Right lobe of liver (tissue), 6 donors: ENCODE measurements at regions not wholly inside any gene's neighbourhood (a gene's known extent, or its start where the extent isn't known, plus 50 kb on each side); places are given as distances from the start of the nearest gene placed in this dataset.

Experiments
- ATAC-seq, 4 donors: fragments of 200-7000 bp; cut with Tn5 transposase; one replicate each; pipeline ENCODE4 v1.9.1; 2020; ENCODE audit warnings: mild to moderate bottlenecking in 4 of 4, moderate library complexity in 4 of 4
- DNase-seq, 3 donors: peaks; one replicate each; pipeline ENCODE4 v3.0.0-alpha.2; 2020
- H3K27ac ChIP-seq, 3 donors: fragments of 200-600 bp; one replicate each; pipeline ENCODE4 v1.8.0; 2022
- H3K27me3 ChIP-seq, 2 donors: fragments of 200-600 bp; one replicate each; pipeline ENCODE4 v1.8.0; 2022
- H3K36me3 ChIP-seq, 4 donors: fragments of 200-600 bp; sonication (generic) in 1 of 4; one replicate each; pipeline versions ENCODE4 v1.5.1 to v1.8.0; 2017 to 2022; ENCODE audit warnings: control low read depth in 1 of 4
- H3K4me1 ChIP-seq, 4 donors: fragments of 200-600 bp; sonication (generic) in 1 of 4; one replicate each; pipeline versions ENCODE4 v1.5.1 to v1.8.0; 2017 to 2022; ENCODE audit warnings: control low read depth in 1 of 4
- H3K4me3 ChIP-seq, 3 donors: fragments of 200-600 bp; one replicate each; pipeline ENCODE4 v1.8.0; 2022
- H3K9me3 ChIP-seq, 4 donors: fragments of 200-600 bp; sonication (generic) in 1 of 4; one replicate each; pipeline versions ENCODE4 v1.5.1 to v1.8.0; 2017 to 2022; ENCODE audit warnings: control low read depth in 1 of 4
- POLR2A ChIP-seq: fragments of 450-650 bp; IDR thresholded peaks from one replicate; pipeline ENCODE4 v1.6.1; 2017; ENCODE audit warnings: antibody characterized with exemption, mild to moderate bottlenecking
- WGBS: methylation state at CpG from one replicate; pipeline ENCODE4 v1.1.6; 2018; ENCODE audit warnings: low coverage, low lambda C conversion rate; ENCODE audit not compliant: insufficient coverage; ENCODE audit errors: missing lambda C conversion rate; 5-methylcytosine and 5-hydroxymethylcytosine counted together
- intact Hi-C, 2 donors: fragments of 100-400 bp; cut with DNase I; formaldehyde crosslinking; loops; one replicate each; pipeline versions ENCODE4 v1.11.2 to v1.14.1; 2022
- TF ChIP-seq, protein P1 (sequence below), 4 donors: fragments of 200-600 bp in 3 of 4; fragments of 450-650 bp in 1 of 4; IDR thresholded peaks; one replicate each; pipeline versions ENCODE4 v1.5.1 to v1.8.0; 2016 to 2022; ENCODE audit warnings: antibody characterized with exemption in 4 of 4, mild to moderate bottlenecking in 2 of 4
- donor health status: DM: no; HTN: yes; CAD: no.
- donor health status: DM: no; HTN: no; CAD: no.
- donor health status: DM: no; HTN: no; CAD: no.
- donor health status: DM: no; HTN: yes; CAD: no.
- donor health status: DM: no; HTN: yes; CAD: no.

DNA sequence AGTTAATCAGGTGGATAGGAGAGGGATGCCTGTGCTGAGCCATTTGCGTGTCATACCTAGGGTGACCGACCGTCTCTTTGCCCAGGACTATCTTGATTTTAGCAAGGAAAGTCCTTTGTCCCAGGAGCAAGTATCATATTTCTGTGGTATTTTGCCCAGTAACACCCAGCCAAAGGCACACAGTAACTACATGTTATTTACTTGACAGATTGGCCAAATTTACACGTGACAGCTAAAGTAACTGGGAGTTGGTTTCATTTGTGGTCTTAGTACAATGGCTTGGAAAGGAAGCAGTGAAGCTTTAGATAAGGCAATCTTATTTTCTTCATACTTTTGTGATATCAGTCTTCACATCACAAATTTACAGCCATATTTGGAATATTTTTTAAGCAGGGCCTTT lies 142.1 kb downstream of the JCAD start:
- ATAC-seq (peak in 1 of 4 donors; percentile 12), DNase-seq (no peak)
- Histone ChIP-seq H3K9me3 (no peaks in the 10 kb centered on the region), H3K4me1 (no peaks in the 10 kb centered on the region), H3K4me3 (no peak overlapping the region), H3K36me3 (no peaks in the 10 kb centered on the region), H3K27ac (no peak overlapping the region), H3K27me3 (no peaks in the 10 kb centered on the region)
- 20% methylated on average over 4 of the region's 4 CpGs for WGBS
- intact Hi-C loops, result no loop called here
- TF ChIP-seq, protein P1, sequence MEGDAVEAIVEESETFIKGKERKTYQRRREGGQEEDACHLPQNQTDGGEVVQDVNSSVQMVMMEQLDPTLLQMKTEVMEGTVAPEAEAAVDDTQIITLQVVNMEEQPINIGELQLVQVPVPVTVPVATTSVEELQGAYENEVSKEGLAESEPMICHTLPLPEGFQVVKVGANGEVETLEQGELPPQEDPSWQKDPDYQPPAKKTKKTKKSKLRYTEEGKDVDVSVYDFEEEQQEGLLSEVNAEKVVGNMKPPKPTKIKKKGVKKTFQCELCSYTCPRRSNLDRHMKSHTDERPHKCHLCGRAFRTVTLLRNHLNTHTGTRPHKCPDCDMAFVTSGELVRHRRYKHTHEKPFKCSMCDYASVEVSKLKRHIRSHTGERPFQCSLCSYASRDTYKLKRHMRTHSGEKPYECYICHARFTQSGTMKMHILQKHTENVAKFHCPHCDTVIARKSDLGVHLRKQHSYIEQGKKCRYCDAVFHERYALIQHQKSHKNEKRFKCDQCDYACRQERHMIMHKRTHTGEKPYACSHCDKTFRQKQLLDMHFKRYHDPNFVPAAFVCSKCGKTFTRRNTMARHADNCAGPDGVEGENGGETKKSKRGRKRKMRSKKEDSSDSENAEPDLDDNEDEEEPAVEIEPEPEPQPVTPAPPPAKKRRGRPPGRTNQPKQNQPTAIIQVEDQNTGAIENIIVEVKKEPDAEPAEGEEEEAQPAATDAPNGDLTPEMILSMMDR (IDR thresholded peaks at IDR 0.05), result no peak
- TF ChIP-seq POLR2A, result no peak

DNA sequence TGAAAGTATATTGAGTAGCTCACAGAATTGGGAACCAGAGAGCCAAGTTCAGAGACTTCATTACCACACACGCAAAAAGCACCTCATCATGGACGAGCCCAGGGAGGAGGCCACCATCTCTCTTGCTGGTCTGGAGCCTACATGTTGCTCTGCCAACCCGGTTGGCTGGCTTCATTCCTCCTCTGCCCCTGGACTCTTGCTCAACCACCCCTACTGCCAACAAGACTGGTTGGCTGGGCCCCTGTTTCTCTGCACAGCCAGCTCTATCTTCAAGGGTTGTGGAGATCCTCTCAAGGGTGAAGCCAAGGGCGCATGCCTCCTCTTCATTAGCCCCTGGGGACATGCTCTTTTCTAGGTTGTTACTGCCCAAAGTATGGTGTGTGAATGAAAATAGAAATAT lies 142.7 kb downstream of the JCAD start:
- TF ChIP-seq, protein P1 (IDR thresholded peaks at IDR 0.05), result no peak
- TF ChIP-seq POLR2A, result no peak
- no peaks in the 10 kb centered on the region for H3K4me1 ChIP-seq
- intact Hi-C loops, result no loop called here
- no peaks in the 10 kb centered on the region for H3K36me3 ChIP-seq
- H3K27ac ChIP-seq, result no peak overlapping the region
- DNase-seq (peak in 1 of 3 donors; percentile 58), ATAC-seq (peak in 2 of 4 donors; percentile 21 to 44)
- WGBS, result no CpG with 5 or more reads among the region's 4 CpGs
- no peaks in the 10 kb centered on the region for H3K9me3 ChIP-seq
- H3K4me3 ChIP-seq, result no peak overlapping the region
- no peaks in the 10 kb centered on the region for H3K27me3 ChIP-seq

DNA sequence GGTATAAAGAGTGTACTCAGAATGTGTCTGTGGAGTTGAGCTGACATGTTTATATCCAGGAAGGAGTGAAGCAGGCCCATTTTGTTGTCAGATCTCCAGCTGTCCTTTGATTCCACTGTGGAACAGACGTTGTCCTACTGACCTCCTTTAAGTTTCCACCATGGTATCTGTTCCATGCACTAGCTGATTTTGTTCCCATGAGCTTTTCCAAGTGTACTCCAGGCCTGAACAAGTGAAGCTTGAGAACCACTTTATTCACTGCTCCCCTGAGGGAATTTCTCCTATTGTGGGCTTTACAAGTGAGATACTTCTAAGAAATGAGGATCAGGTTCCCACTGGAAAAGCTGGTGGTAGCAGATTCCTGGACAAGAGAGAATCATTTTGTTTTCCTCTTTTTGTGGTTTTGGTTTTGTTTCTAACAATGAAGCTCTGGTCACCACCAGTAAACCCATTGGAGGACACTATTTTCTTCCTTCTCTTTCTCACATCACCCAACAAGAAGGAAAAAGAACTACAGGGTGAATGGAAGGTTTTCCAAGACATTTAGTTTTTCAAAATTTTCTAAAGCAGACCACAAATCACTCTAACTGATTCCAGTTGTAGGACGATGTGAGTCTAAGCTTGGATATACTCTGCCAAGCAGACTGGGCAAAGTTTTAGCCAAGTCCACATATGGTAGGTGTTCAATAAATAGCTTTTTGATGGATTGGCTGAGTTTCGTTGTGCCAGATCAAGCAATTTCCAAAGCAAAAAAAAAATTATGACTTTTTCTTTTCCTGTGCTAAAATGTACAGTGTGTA lies 144.2 kb downstream of the JCAD start:
- WGBS, result 92% methylated on average over 2 of the region's 3 CpGs

DNA sequence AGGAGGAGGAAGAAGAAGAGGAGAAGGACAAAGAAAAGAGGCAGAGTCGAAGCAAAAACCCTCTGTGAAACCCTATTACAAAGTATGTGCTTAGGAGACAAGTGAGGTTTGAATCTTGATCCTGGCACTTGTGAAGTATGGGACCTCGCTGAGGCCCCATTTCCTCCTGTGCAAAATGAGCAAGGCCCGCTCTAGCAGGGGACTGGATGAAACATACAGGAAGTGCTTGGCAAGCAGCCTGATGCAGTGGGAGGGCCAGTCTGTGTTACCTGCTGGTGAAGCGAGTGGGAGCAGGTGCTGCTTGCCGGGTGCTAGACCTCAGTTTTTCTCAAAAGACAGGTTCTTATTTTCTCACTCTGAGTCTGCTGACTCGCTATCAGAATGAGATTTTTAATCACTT lies 150.4 kb downstream of the JCAD start:
- WGBS, result 44% methylated on average over 3 of the region's 6 CpGs
- DNase-seq (no peak), ATAC-seq (peak in 1 of 4 donors; percentile 25)
- no peaks in the 10 kb centered on the region for H3K9me3 ChIP-seq
- no peak overlapping the region for H3K4me3 ChIP-seq
- no peak for TF ChIP-seq POLR2A
- TF ChIP-seq, protein P1 (IDR thresholded peaks at IDR 0.05), result no peak
- H3K27me3 ChIP-seq, result no peaks in the 10 kb centered on the region
- intact Hi-C loops, result no loop called here
- no peak overlapping the region for H3K27ac ChIP-seq
- H3K36me3 ChIP-seq, result no peaks in the 10 kb centered on the region
- no peaks in the 10 kb centered on the region for H3K4me1 ChIP-seq

More for the DNA sequence above, 144.2 kb downstream of the JCAD start:
- ATAC-seq, result no peak
- Histone ChIP-seq H3K27me3 (no peaks in the 10 kb centered on the region), H3K27ac (no peak overlapping the region), H3K4me3 (no peak overlapping the region), H3K4me1 (no peaks in the 10 kb centered on the region), H3K9me3 (no peaks in the 10 kb centered on the region), H3K36me3 (no peaks in the 10 kb centered on the region)
- TF ChIP-seq POLR2A, result no peak
- TF ChIP-seq, protein P1 (IDR thresholded peaks at IDR 0.05), result no peak
- no peak for DNase-seq
- intact Hi-C loops, result no loop called here
